CD8-positive, alpha-beta memory T cell (primary cell): ENCODE measurements at regions not wholly inside any gene's neighbourhood (a gene's known extent, or its start where the extent isn't known, plus 50 kb on each side); places are given as distances from the start of the nearest gene placed in this dataset.
"Not testable (repeated sequence)": the region's sequence is repeated elsewhere in the genome, so short reads cannot be mapped to it uniquely, and the experiment has no call there.

Source experiments
- CTCF ChIA-PET: fragments of 350-600 bp; sonication (Branson Sonifier 250); formaldehyde crosslinking; loops from one replicate; lab custom pipeline; 2021; ENCODE audit warnings: antibody characterized with exemption; lab: Charles Lee
- POLR2A ChIA-PET: fragments of 350-600 bp; sonication (Branson Sonifier 250); formaldehyde crosslinking; loops from one replicate; lab custom pipeline; 2021; ENCODE audit warnings: antibody characterized with exemption; lab: Charles Lee
- DNase-seq, 5 donors: peaks; one replicate each; pipeline versions ENCODE4 v3.0.0 to v3.0.0-alpha.2; 2020 to 2022; ENCODE audit warnings: mixed read lengths in 1 of 5
- H3K27ac ChIP-seq: one replicate; pipeline ENCODE4 v1.7.0; 2013; ENCODE audit warnings: low read depth, mild to moderate bottlenecking, low read length, moderate library complexity
- H3K27me3 ChIP-seq: 2 replicates; pipeline ENCODE4 v1.7.0; 2013; ENCODE audit warnings: low read length, mild to moderate bottlenecking; ENCODE audit not compliant: insufficient read depth, poor library complexity, severe bottlenecking
- H3K36me3 ChIP-seq: 2 replicates; pipeline ENCODE4 v1.7.0; 2013; ENCODE audit warnings: mild to moderate bottlenecking, low read length, moderate library complexity; ENCODE audit not compliant: insufficient read depth
- H3K4me1 ChIP-seq: 2 replicates; pipeline ENCODE4 v1.7.0; 2013; ENCODE audit warnings: mild to moderate bottlenecking, low read length, moderate library complexity; ENCODE audit not compliant: insufficient read depth
- H3K4me3 ChIP-seq: 2 replicates; pipeline ENCODE4 v1.7.0; 2013; ENCODE audit warnings: mild to moderate bottlenecking, low read length
- H3K9me3 ChIP-seq: 2 replicates; pipeline ENCODE4 v1.7.0; 2013; ENCODE audit warnings: mild to moderate bottlenecking, low read length
- H3K27ac Mint-ChIP-seq, 8 donors: one replicate each; pipeline ENCODE4 v1.8.0; 2020 to 2021; ENCODE audit warnings: mixed read lengths in 8 of 8, mild to moderate bottlenecking in 6 of 8, inconsistent platforms in 3 of 8, moderate library complexity in 3 of 8
- H3K27me3 Mint-ChIP-seq, 2 donors: one replicate each; pipeline ENCODE4 v1.8.0; 2020 to 2021; ENCODE audit warnings: mixed read lengths in 2 of 2, mild to moderate bottlenecking in 1 of 2, moderate library complexity in 1 of 2
- H3K36me3 Mint-ChIP-seq, 3 donors: one replicate each; pipeline ENCODE4 v1.8.0; 2020 to 2021; ENCODE audit warnings: mixed read lengths in 3 of 3, inconsistent platforms in 1 of 3, mild to moderate bottlenecking in 1 of 3
- H3K4me1 Mint-ChIP-seq, 3 donors: one replicate each; pipeline ENCODE4 v1.8.0; 2020 to 2021; ENCODE audit warnings: mixed read lengths in 3 of 3, inconsistent platforms in 1 of 3, mild to moderate bottlenecking in 1 of 3
- H3K4me3 Mint-ChIP-seq, 7 donors: one replicate each; pipeline ENCODE4 v1.8.0; 2020 to 2021; ENCODE audit warnings: mixed read lengths in 7 of 7, mild to moderate bottlenecking in 6 of 7, moderate library complexity in 4 of 7, inconsistent platforms in 2 of 7
- H3K9me3 Mint-ChIP-seq, 5 donors: one replicate each; pipeline ENCODE4 v1.8.0; 2020 to 2022; ENCODE audit warnings: mixed read lengths in 5 of 5, mild to moderate bottlenecking in 3 of 5, moderate library complexity in 2 of 5, inconsistent platforms in 1 of 5

GRCh38 chr18:75970212-75970611 lies 524.8 kb downstream of the ZNF516 start:
- H3K4me1 Mint-ChIP-seq, result no peaks in the 10 kb centered on the region
- ChIA-PET CTCF (no interaction called here), POLR2A (no interaction called here)
- Histone ChIP-seq H3K9me3 (no peaks in the 10 kb centered on the region), H3K27ac (no peak overlapping the region), H3K27me3 (no peaks in the 10 kb centered on the region), H3K36me3 (no peaks in the 10 kb centered on the region), H3K4me1 (no peaks in the 10 kb centered on the region), H3K4me3 (no peak overlapping the region)
- no peak for DNase-seq
- H3K27me3 Mint-ChIP-seq, result no peaks in the 10 kb centered on the region
- no peak overlapping the region for H3K27ac Mint-ChIP-seq
- H3K36me3 Mint-ChIP-seq, result no peaks in the 10 kb centered on the region
- no peak overlapping the region for H3K4me3 Mint-ChIP-seq
- peaks cover 0 to 5% (median 0%) of the 10 kb centered on the region in 5 donors for H3K9me3 Mint-ChIP-seq

- no peak overlapping the region for H3K27ac Mint-ChIP-seq
- no peaks in the 10 kb centered on the region for H3K36me3 ChIP-seq
- H3K4me3 Mint-ChIP-seq, result no peak overlapping the region
- peaks cover 0 to 2% (median 0%) of the 10 kb centered on the region in 5 donors for H3K9me3 Mint-ChIP-seq
- POLR2A ChIA-PET, result no interaction called here
- CTCF ChIA-PET, result no interaction called here
- H3K27me3 Mint-ChIP-seq, result no peaks in the 10 kb centered on the region
- no peak overlapping the region for H3K27ac ChIP-seq
- no peaks in the 10 kb centered on the region for H3K4me1 ChIP-seq
- no peaks in the 10 kb centered on the region for H3K9me3 ChIP-seq
- H3K36me3 Mint-ChIP-seq, result no peaks in the 10 kb centered on the region
- no peak for DNase-seq
- H3K4me3 ChIP-seq, result no peak overlapping the region
- H3K27me3 ChIP-seq, result no peaks in the 10 kb centered on the region
- no peaks in the 10 kb centered on the region for H3K4me1 Mint-ChIP-seq
Measured at GRCh38 chr18:75966431-75966830, 528.6 kb downstream of the ZNF516 start.

GRCh38 chr18:75962036-75962572 lies 532.9 kb downstream of the ZNF516 start:
- Histone ChIP-seq H3K9me3 (no peaks in the 10 kb centered on the region), H3K4me1 (no peaks in the 10 kb centered on the region), H3K36me3 (no peaks in the 10 kb centered on the region), H3K27me3 (no peaks in the 10 kb centered on the region), H3K27ac (no peak overlapping the region), H3K4me3 (no peak overlapping the region)
- POLR2A ChIA-PET, result no interaction called here
- no peaks in the 10 kb centered on the region for H3K27me3 Mint-ChIP-seq
- DNase-seq, result no peak
- H3K9me3 Mint-ChIP-seq, result peaks cover 0 to 5% (median 0%) of the 10 kb centered on the region in 5 donors
- H3K4me1 Mint-ChIP-seq, result no peaks in the 10 kb centered on the region
- H3K27ac Mint-ChIP-seq, result no peak overlapping the region
- CTCF ChIA-PET, result no interaction called here
- no peak overlapping the region for H3K4me3 Mint-ChIP-seq
- no peaks in the 10 kb centered on the region for H3K36me3 Mint-ChIP-seq

- H3K9me3 ChIP-seq, H3K4me3 ChIP-seq, H3K36me3 ChIP-seq, CTCF ChIA-PET, H3K4me3 Mint-ChIP-seq, H3K27ac Mint-ChIP-seq, H3K27me3 Mint-ChIP-seq, H3K27ac ChIP-seq, H3K9me3 Mint-ChIP-seq, POLR2A ChIA-PET, H3K36me3 Mint-ChIP-seq, H3K27me3 ChIP-seq, H3K4me1 Mint-ChIP-seq, DNase-seq, H3K4me1 ChIP-seq: not testable (repeated sequence)
Measured at GRCh38 chr18:75960356-75960755, 532.9 kb upstream of the SMIM21 start.

- no peaks in the 10 kb centered on the region for H3K27me3 Mint-ChIP-seq
- Histone ChIP-seq H3K27ac (no peak overlapping the region), H3K27me3 (no peaks in the 10 kb centered on the region), H3K4me1 (no peaks in the 10 kb centered on the region), H3K9me3 (no peaks in the 10 kb centered on the region), H3K36me3 (no peaks in the 10 kb centered on the region), H3K4me3 (no peak overlapping the region)
- no peak overlapping the region for H3K27ac Mint-ChIP-seq
- no peak overlapping the region for H3K4me3 Mint-ChIP-seq
- ChIA-PET POLR2A (no interaction called here), CTCF (no interaction called here)
- H3K4me1 Mint-ChIP-seq, result no peaks in the 10 kb centered on the region
- H3K36me3 Mint-ChIP-seq, result no peaks in the 10 kb centered on the region
- peaks cover 0 to 9% (median 3%) of the 10 kb centered on the region in 5 donors for H3K9me3 Mint-ChIP-seq
- DNase-seq, result no peak
Measured at GRCh38 chr18:75959150-75959549, 531.6 kb upstream of the SMIM21 start.

GRCh38 chr18:75958683-75959082 lies 531.2 kb upstream of the SMIM21 start:
- POLR2A ChIA-PET, result no interaction called here
- H3K9me3 Mint-ChIP-seq, result peaks cover 0 to 9% (median 3%) of the 10 kb centered on the region in 5 donors

GRCh38 chr18:75945265-75945933 lies 517.9 kb upstream of the SMIM21 start:
- Histone ChIP-seq H3K4me3 (no peak overlapping the region), H3K27ac (no peak overlapping the region), H3K9me3 (no peaks in the 10 kb centered on the region), H3K4me1 (no peaks in the 10 kb centered on the region), H3K36me3 (no peaks in the 10 kb centered on the region), H3K27me3 (no peaks in the 10 kb centered on the region)
- Mint-ChIP-seq H3K36me3 (no peaks in the 10 kb centered on the region), H3K9me3 (peaks cover 12 to 32% (median 16%) of the 10 kb centered on the region in 5 donors), H3K27me3 (no peaks in the 10 kb centered on the region), H3K27ac (no peak overlapping the region), H3K4me3 (no peak overlapping the region), H3K4me1 (no peaks in the 10 kb centered on the region)
- CTCF ChIA-PET, result no interaction called here
- DNase-seq, result no peak
- POLR2A ChIA-PET, result no interaction called here

More at GRCh38 chr18:75958683-75959082, 531.2 kb upstream of the SMIM21 start:
- Histone ChIP-seq H3K9me3 (no peaks in the 10 kb centered on the region), H3K4me1 (no peaks in the 10 kb centered on the region), H3K36me3 (no peaks in the 10 kb centered on the region), H3K4me3 (no peak overlapping the region), H3K27me3 (no peaks in the 10 kb centered on the region), H3K27ac (no peak overlapping the region)
- DNase-seq, result no peak
- CTCF ChIA-PET, result no interaction called here
- H3K27ac Mint-ChIP-seq, result no peak overlapping the region
- no peak overlapping the region for H3K4me3 Mint-ChIP-seq
- H3K27me3 Mint-ChIP-seq, result no peaks in the 10 kb centered on the region
- no peaks in the 10 kb centered on the region for H3K36me3 Mint-ChIP-seq
- H3K4me1 Mint-ChIP-seq, result no peaks in the 10 kb centered on the region

- ChIA-PET CTCF (no interaction called here), POLR2A (no interaction called here)
- Histone ChIP-seq H3K9me3 (no peaks in the 10 kb centered on the region), H3K4me3 (no peak overlapping the region), H3K4me1 (no peaks in the 10 kb centered on the region), H3K27ac (no peak overlapping the region), H3K27me3 (no peaks in the 10 kb centered on the region), H3K36me3 (no peaks in the 10 kb centered on the region)
- H3K27ac Mint-ChIP-seq, result no peak overlapping the region
- peaks cover 0 to 3% of the 10 kb centered on the region in 2 donors for H3K27me3 Mint-ChIP-seq
- DNase-seq, result no peak
- no peaks in the 10 kb centered on the region for H3K4me1 Mint-ChIP-seq
- H3K36me3 Mint-ChIP-seq, result no peaks in the 10 kb centered on the region
- no peak overlapping the region for H3K4me3 Mint-ChIP-seq
- peaks cover 0 to 5% (median 4%) of the 10 kb centered on the region in 5 donors for H3K9me3 Mint-ChIP-seq
Measured at GRCh38 chr18:75937306-75937705, 509.8 kb upstream of the SMIM21 start.
